Erythroblast (primary cell): ENCODE measurements at regions not wholly inside any gene's neighbourhood (a gene's known extent, or its start where the extent isn't known, plus 50 kb on each side); places are given as distances from the start of the nearest gene placed in this dataset.

ENCODE experiments used
- DNase-seq, 2 experiments: peaks; one replicate each; lab custom pipeline; 2025; lab: John Stamatoyannopoulos, UW
- GATA1 ChIP-seq: IDR thresholded peaks from 2 replicates; pipeline ENCODE4 v1.6.1; 2011; ENCODE audit warnings: low read depth, mild to moderate bottlenecking, control low read depth, low read length, moderate library complexity
- POLR2A ChIP-seq: IDR thresholded peaks from 2 replicates; pipeline ENCODE4 v1.6.1; 2011; ENCODE audit warnings: mild to moderate bottlenecking, low read length

GRCh38 chr15:70428211-70428822, 330.6 kb upstream of the TLE3 start:
- TF ChIP-seq GATA1 (no peak), POLR2A (no peak)
- DNase-seq = no peak

- DNase-seq = no peak
- TF ChIP-seq GATA1 = no peak
- no peak for TF ChIP-seq POLR2A
These were observed 329.7 kb upstream of the TLE3 start for GRCh38 chr15:70427167-70428120.

- TF ChIP-seq GATA1 = no peak
- no peak for DNase-seq
These were observed 328.5 kb upstream of the TLE3 start for GRCh38 chr15:70426096-70426821.

GRCh38 chr15:70424937-70425411, 327.3 kb upstream of the TLE3 start:
- DNase-seq = no peak

GRCh38 chr15:70423267-70423666, 325.6 kb upstream of the TLE3 start:
- no peak for DNase-seq
- no peak for TF ChIP-seq GATA1
- no peak for TF ChIP-seq POLR2A

More at GRCh38 chr15:70424937-70425411, 327.3 kb upstream of the TLE3 start:
- TF ChIP-seq GATA1 = no peak
- TF ChIP-seq POLR2A = no peak

GRCh38 chr15:70422342-70422741, 324.6 kb upstream of the TLE3 start:
- TF ChIP-seq POLR2A (no peak), GATA1 (no peak)
- no peak for DNase-seq

- TF ChIP-seq GATA1 = no peak
- no peak for DNase-seq
These were observed 323.3 kb upstream of the TLE3 start for GRCh38 chr15:70420948-70421482.

- TF ChIP-seq POLR2A = no peak
- no peak for TF ChIP-seq GATA1
- no peak for DNase-seq
These were observed 322.6 kb upstream of the TLE3 start for GRCh38 chr15:70420086-70420947.

GRCh38 chr15:70418943-70419342, 321.2 kb upstream of the TLE3 start:
- no peak for DNase-seq
- TF ChIP-seq POLR2A (no peak), GATA1 (no peak)

- DNase-seq = no peak
- TF ChIP-seq POLR2A = no peak
- no peak for TF ChIP-seq GATA1
These were observed 319.8 kb upstream of the TLE3 start for GRCh38 chr15:70417535-70417934.

- DNase-seq = no peak
These were observed 319.1 kb upstream of the TLE3 start for GRCh38 chr15:70416829-70417228.

GRCh38 chr15:70415398-70415797, 317.7 kb upstream of the TLE3 start:
- TF ChIP-seq POLR2A = no peak
- TF ChIP-seq GATA1 = no peak
- DNase-seq = no peak

More at GRCh38 chr15:70416829-70417228, 319.1 kb upstream of the TLE3 start:
- TF ChIP-seq POLR2A = no peak
- TF ChIP-seq GATA1 = no peak
